Thyroid gland (tissue), 4 donors: ENCODE measurements at regions not wholly inside any gene's neighbourhood (a gene's known extent, or its start where the extent isn't known, plus 50 kb on each side); places are given as distances from the start of the nearest gene placed in this dataset.

Source experiments
- CTCF ChIP-seq, 6 experiments: fragments of 200-600 bp in 3 of 6; fragments of 450-650 bp in 3 of 6; sonication (generic) in 3 of 6; IDR thresholded peaks; one replicate each; pipeline ENCODE4 v1.5.1; 2016 to 2019; ENCODE audit warnings: antibody characterized with exemption in 6 of 6, mild to moderate bottlenecking in 2 of 6, inconsistent platforms in 1 of 6, moderate library complexity in 1 of 6
- POLR2A ChIP-seq, 2 donors: fragments of 450-650 bp; IDR thresholded peaks; one replicate each; pipeline ENCODE4 v1.6.1; 2017; ENCODE audit warnings: antibody characterized with exemption in 2 of 2, mild to moderate bottlenecking in 2 of 2, moderate library complexity in 1 of 2

- TF ChIP-seq CTCF (IDR thresholded peaks at IDR 0.05) (no peak), POLR2A (IDR thresholded peaks at IDR 0.05) (no peak)
These were observed 89.4 kb upstream of the DIO3 start for GRCh38 chr14:101471723-101472517.
